ENCODE measurements at regions not wholly inside any gene's neighbourhood (a gene's known extent, or its start where the extent isn't known, plus 50 kb on each side); places are given as distances from the start of the nearest gene placed in this dataset.
A peak's percentile ranks its signal among the peaks of the same experiment; 100 is the strongest.

DNA sequence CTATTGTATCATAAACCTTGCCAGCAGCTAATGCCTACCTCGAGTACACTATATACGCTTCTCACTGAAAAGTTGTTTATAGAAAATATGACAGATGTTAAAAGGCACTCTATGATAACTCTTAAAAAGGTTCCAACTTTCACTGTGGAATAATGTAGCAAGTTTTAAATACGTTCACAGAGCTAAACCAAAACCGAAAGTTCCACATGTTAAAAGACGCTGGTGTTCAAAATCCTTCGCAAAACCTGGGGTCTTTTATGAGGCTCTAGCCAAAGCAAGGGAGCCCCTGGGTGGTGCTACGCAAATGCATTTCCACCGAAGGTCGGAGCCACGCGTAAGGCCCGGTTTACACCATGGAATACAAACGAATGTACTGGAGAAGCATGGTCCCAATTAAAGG is 103.7 kb upstream of the TENM3 start:
- H3K36me3 Mint-ChIP-seq (ENCODE audit: low read depth, unreplicated experiment), result peaks cover 5% of the 10 kb centered on the region
- H3K9me3 Mint-ChIP-seq (ENCODE audit: unreplicated experiment), result no peaks in the 10 kb centered on the region
- TF ChIP-seq, protein P1, sequence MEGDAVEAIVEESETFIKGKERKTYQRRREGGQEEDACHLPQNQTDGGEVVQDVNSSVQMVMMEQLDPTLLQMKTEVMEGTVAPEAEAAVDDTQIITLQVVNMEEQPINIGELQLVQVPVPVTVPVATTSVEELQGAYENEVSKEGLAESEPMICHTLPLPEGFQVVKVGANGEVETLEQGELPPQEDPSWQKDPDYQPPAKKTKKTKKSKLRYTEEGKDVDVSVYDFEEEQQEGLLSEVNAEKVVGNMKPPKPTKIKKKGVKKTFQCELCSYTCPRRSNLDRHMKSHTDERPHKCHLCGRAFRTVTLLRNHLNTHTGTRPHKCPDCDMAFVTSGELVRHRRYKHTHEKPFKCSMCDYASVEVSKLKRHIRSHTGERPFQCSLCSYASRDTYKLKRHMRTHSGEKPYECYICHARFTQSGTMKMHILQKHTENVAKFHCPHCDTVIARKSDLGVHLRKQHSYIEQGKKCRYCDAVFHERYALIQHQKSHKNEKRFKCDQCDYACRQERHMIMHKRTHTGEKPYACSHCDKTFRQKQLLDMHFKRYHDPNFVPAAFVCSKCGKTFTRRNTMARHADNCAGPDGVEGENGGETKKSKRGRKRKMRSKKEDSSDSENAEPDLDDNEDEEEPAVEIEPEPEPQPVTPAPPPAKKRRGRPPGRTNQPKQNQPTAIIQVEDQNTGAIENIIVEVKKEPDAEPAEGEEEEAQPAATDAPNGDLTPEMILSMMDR (IDR thresholded peaks at IDR 0.05; ENCODE audit: unreplicated experiment), result no peak
- H3K27ac Mint-ChIP-seq (ENCODE audit: unreplicated experiment), result no peak overlapping the region
- H3K4me3 Mint-ChIP-seq (ENCODE audit: unreplicated experiment), result no peak overlapping the region
- no peak for DNase-seq (ENCODE audit: low spot score)
- peaks cover 16% of the 10 kb centered on the region for H3K4me1 Mint-ChIP-seq (ENCODE audit: unreplicated experiment)
- peaks cover 12% of the 10 kb centered on the region for H3K27me3 Mint-ChIP-seq (ENCODE audit: unreplicated experiment)

DNA sequence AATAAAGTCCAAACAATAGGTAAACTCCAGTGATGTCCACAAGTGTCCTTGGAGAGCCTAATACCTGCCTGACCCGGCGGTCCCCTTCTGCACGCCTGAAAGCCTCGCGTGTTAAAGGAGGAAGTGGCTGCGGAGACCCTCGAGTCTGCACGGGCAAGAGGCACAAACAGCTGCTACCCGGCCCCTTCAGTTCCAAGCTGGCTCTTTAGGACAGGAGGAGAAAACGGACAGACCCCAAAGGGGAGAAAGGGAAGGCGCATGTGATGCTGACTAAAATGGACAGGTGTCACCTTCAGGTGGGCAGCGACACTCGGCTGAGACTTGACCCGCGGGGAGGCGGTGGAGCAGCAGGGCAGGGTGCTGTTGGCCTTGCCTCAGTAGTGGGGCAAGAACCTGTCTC is 102.7 kb upstream of the TENM3 start:
- H3K9me3 Mint-ChIP-seq (ENCODE audit: unreplicated experiment), result no peaks in the 10 kb centered on the region
- DNase-seq (ENCODE audit: low spot score), result no peak
- no peak overlapping the region for H3K4me3 Mint-ChIP-seq (ENCODE audit: unreplicated experiment)
- H3K27ac Mint-ChIP-seq (ENCODE audit: unreplicated experiment), result no peak overlapping the region
- TF ChIP-seq, protein P1 (IDR thresholded peaks at IDR 0.05; ENCODE audit: unreplicated experiment), result no peak
- H3K36me3 Mint-ChIP-seq (ENCODE audit: low read depth, unreplicated experiment), result peaks cover 5% of the 10 kb centered on the region
- H3K4me1 Mint-ChIP-seq (ENCODE audit: unreplicated experiment), result peaks cover 16% of the 10 kb centered on the region
- H3K27me3 Mint-ChIP-seq (ENCODE audit: unreplicated experiment), result peaks cover 17% of the 10 kb centered on the region

DNA sequence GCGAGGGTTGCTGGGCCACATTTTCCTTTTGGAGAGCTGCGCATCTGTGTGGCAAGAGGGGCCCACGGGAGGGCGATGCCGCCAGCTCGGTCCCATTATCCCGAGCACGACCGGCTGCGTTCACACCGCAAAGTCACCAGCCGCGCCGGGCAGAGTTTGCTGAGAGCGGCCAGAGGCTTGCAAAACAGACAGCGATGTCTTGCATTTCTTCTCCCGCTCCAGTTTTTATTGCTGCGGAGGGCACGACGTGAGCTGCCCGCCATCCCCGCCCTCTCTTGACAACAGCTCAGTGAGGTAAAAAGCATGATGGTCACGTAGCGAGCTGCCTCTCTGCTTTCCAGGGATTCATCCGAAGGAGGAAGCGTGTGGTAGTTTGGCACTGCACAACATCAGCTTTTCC is 102.1 kb upstream of the TENM3 start:
- no peaks in the 10 kb centered on the region for H3K9me3 Mint-ChIP-seq (ENCODE audit: unreplicated experiment)
- no peak overlapping the region for H3K27ac Mint-ChIP-seq (ENCODE audit: unreplicated experiment)
- H3K27me3 Mint-ChIP-seq (ENCODE audit: unreplicated experiment), result peaks cover 17% of the 10 kb centered on the region
- H3K36me3 Mint-ChIP-seq (ENCODE audit: low read depth, unreplicated experiment), result peaks cover 5% of the 10 kb centered on the region
- H3K4me1 Mint-ChIP-seq (ENCODE audit: unreplicated experiment), result peaks cover 16% of the 10 kb centered on the region
- DNase-seq (ENCODE audit: low spot score), result no peak
- TF ChIP-seq, protein P1 (IDR thresholded peaks at IDR 0.05; ENCODE audit: unreplicated experiment), result no peak
- H3K4me3 Mint-ChIP-seq (ENCODE audit: unreplicated experiment), result no peak overlapping the region

DNA sequence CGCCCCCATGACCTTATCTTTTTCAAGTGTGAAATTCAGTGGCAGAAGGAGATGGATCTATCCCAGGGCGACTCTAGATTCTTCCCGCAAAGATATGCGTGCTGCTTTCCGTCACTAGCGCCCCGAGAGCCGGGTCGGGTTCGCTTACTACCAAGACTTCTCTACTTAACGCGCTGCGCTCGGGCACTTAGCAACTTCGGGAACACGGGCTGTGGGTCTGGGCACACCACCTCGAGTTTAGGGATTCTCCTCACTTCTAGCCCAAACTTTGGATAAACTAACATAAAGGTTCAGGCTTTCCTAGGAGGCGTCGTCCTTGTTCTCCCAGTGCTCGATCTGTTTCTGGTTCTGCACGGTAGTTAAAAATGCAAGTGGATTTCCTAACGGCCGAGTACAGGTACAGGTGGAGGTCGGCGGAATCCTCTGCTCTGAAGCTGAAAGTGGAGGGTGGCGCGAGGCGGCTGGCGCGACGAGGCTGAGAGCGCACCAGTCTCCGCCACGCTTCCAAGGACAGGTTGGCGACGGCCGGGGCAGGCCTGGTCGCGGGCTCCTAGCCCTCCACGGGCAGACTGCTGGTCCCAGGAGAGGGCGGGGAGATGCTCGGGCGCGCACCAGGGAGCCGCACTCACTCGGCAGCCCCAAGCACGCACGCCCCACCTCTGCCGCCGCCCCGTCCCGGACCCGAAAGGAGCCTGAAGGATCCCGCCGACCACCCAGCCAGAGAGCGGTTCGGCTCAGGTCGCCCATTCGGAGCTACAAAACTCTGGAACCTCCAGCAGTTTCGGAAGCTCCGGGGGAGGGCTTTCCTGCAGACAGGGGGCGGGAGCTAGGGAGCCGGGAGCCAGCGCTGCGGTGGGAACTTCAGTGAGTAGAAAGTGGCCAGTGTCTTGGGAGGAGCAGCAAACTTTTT is 100.8 kb upstream of the TENM3 start:
- DNase-seq (ENCODE audit: low spot score), result peak; percentile 47
- Mint-ChIP-seq H3K27me3 (ENCODE audit: unreplicated experiment) (peaks cover 15% of the 10 kb centered on the region), H3K4me1 (ENCODE audit: unreplicated experiment) (peaks cover 16% of the 10 kb centered on the region), H3K4me3 (ENCODE audit: unreplicated experiment) (peak overlapping the region; percentile 98), H3K36me3 (ENCODE audit: low read depth, unreplicated experiment) (peaks cover 5% of the 10 kb centered on the region), H3K27ac (ENCODE audit: unreplicated experiment) (no peak overlapping the region), H3K9me3 (ENCODE audit: unreplicated experiment) (no peaks in the 10 kb centered on the region)
- TF ChIP-seq, protein P1 (IDR thresholded peaks at IDR 0.05; ENCODE audit: unreplicated experiment), result no peak

Measured in endothelial cell (in vitro differentiated cells).